Glomerular visceral epithelial cell (primary cell): ENCODE measurements at regions not wholly inside any gene's neighbourhood (a gene's known extent, or its start where the extent isn't known, plus 50 kb on each side); places are given as distances from the start of the nearest gene placed in this dataset.

Experiments used
- DNase-seq: peaks from one replicate; pipeline ENCODE4 v3.0.0-alpha.2; 2016; ENCODE audit errors: extremely low spot score

- no peak for DNase-seq
These were observed 230.2 kb upstream of the CD96 start for GRCh38 chr3:111311709-111312235.

GRCh38 chr3:111314181-111314873 is 227.7 kb upstream of the CD96 start:
- DNase-seq: no peak

DNA sequence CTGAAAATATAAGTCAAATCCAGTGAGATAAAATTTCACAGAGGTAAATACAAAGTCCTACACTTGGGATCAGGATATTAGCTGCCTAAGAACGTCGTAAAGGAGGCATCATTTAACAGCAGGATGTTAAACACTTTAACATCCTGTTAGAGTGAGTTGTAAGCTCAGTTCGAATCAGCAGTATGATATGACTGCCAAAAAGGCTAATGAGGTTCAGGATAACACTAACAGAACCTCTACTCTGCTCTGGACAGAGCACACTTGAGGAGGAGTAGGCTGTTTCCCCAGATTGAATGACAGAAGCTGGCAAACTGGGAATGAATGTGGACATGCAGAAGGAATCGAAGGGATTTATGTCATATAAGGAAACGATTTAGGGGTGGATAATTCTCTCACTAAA is 227.1 kb upstream of the CD96 start:
- DNase-seq: no peak

DNA sequence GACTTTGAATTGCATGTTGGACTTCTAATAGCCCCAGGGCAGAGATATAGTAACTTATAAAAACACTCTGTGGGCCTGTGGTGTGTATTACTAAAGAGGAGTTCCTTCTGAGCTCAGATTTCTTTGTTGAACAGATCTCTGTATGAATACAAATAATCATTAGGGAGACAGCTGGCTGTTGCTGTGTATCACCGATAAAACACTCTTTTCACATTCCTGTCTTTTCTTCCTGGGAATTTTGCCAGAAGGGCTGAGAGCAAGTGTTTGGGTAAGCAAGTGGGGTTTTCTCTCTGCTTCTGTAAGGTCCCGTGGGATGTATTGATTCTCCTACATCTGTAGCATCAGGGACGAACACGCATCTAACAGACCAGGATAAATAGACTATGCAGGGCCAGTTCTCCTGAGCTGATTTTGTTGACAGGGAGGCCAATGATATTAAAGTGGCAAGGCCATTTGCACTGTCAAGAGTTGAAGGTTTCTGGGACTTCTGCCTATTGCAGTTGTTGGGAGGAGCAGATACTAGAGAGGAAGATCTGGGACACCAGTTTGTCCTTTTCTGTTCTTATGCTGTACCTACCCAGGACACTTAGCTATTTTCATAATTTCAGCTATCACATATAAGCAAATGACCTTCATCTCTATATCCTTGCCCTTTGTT is 225.9 kb upstream of the CD96 start:
- DNase-seq: peak; percentile 18

DNA sequence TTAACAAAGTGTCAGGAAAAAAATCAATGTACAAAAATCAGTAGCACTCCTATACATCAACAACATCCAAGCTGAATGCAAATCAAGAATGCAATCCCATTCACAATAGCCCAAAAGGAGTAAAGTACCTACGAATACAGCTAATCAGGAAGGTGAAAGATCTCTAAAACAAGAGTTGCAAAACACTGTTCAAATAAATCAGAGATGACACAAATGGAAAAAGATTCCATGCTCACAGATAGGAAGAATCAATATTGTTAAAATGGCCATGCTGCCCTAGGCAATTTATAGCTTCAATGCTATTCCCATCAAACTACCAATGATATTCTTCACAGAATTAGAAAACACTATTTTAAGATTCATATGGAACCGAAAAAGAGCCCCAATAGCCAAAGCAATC is 223.7 kb upstream of the CD96 start:
- DNase-seq: no peak

GRCh38 chr3:111319598-111319997 is 222.4 kb upstream of the CD96 start:
- no peak for DNase-seq

DNA sequence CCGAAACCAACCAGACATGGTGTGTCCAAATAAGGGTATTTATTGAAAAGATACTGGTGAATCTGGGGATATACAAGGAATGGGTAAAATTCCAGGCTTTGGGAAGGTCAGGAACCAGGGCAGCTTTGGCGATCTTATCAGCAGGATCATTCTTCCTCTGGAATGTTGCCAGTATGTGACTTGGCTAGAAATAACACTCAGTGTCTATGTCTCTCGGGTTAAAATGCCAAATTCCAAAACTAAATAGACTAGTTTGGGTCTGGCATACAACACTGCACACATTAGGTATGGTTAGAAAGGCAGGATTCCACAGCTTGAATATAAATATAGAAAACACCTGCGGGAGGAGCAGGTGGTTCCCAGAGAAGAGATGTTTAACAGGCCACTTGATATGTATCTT is 220.2 kb upstream of the CD96 start:
- DNase-seq: peak; percentile 19

- DNase-seq: no peak
These were observed 219.0 kb upstream of the CD96 start for GRCh38 chr3:111323019-111323418.

- no peak for DNase-seq
These were observed 217.8 kb upstream of the CD96 start for GRCh38 chr3:111324151-111324550.

DNA sequence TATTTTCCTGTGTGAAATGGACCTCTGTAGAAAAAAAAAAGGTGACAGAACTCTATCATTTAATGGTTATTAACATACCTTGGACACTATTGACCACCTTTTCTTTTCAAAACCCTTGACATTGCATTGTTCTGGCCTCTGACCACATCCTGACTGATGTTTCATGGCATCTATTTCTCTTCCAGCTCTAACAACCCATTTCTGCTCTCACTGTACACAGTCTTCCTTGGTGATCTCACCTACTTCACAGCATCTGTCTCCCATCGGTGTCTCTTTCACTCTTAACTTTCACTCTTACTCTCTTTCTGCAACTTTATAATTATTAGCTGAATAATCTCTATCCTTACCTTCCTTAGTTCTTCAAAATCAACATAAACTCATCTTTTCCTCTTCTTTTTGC is 217.4 kb upstream of the CD96 start:
- peak; percentile 23 for DNase-seq

- DNase-seq: no peak
These were observed 216.8 kb upstream of the CD96 start for GRCh38 chr3:111325160-111325718.

GRCh38 chr3:111326144-111326995 is 215.6 kb upstream of the CD96 start:
- no peak for DNase-seq

DNA sequence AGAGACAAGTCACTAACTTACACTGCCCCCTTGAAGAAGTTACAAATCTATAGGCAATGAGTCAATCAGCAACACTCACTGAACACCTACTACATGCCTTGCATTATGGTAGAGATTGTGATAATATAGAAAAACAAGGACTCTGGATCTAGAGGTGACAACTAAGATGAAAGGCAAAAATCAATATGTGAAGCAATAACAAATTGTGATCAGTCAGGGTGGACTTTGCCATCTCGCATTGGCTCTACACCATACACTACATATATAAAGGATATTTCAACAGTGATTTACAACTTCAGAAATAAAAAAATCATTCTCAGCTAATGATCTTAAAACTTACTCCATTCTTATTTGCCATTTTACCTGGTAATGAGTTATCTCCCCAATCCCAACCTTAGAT is 210.7 kb upstream of the CD96 start:
- DNase-seq: no peak

GRCh38 chr3:111331912-111332311 is 210.1 kb upstream of the CD96 start:
- DNase-seq: no peak

DNA sequence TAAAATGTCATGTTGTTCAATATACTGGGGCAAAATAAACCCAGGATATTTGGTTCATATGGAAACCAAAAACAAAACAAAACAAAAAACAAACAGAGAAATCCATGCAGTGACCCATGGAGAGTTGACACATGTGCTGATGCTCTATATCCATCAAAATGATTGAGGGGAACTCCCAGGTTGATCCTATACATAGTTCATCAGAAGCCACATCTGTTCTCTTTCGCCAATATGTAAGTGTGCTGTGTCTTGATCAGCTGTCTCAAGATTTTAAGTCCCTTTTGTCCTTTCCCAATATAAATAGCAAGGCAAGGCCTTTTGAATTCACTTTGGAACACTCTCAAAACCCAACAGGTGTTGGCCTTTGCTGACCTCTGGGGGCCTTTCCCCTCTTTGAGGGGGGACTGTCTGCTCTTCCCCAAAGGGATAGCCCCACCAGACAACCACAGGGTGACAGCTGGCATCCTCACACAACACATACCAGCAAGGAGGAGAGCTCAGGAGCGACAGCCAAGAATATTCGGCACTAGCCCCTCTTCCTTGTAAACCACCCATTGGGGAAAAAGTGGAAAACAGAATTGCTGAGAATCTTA is 209.4 kb upstream of the CD96 start:
- DNase-seq: no peak

DNA sequence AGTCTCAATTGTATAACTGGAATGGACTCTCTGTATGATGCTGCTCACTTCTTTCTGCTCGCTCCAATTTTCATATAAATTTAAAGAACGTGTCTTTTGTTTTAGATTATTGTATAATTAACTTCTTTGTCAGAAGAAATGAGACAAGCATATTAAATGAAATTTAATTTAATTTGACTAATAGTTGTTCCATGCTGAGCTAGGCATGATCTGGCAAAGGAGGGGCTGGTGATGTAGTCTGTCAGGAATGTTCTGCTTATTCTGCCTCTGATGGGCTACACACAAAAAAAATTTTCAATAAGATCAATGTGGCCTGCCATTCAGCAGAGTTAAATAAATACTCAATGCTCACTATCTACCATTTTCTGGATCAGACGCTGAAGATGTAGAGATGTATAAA is 208.4 kb upstream of the CD96 start:
- no peak for DNase-seq

- DNase-seq: no peak
These were observed 206.3 kb upstream of the CD96 start for GRCh38 chr3:111335512-111336303.

- DNase-seq: no peak
These were observed 205.5 kb upstream of the CD96 start for GRCh38 chr3:111336511-111336910.

DNA sequence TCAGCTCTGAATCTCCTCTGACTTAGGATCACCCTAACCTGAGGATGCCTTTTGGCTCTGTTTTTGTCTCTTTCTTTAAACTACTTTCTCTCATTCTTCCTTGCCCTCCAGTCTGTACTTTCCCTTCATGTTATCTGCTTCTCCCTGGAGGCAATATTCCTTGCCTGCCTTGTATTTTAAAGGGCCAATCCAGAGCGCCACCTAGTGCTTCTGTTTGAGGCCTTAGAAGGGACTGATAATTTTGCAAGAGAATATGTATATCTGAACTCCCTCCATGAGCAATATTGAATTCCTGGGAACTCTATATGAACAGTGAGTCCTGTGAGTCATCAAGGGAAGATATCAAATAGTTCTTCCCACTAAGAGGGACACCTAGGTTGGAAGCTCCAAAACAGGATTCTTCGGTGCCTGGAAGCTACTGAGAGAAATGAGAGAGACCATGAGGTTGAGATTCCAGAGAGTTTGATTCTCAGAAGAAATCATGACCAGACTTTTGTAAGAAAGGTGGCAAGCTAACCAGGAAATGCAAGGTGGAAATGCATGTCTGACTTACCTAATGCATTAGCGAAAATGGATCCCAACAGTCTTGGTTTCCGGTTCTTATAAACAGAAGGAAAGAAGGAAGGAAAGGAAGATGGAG is 203.8 kb upstream of the CD96 start:
- DNase-seq: peak; percentile 71

- no peak for DNase-seq
These were observed 203.0 kb upstream of the CD96 start for GRCh38 chr3:111339017-111339416.

DNA sequence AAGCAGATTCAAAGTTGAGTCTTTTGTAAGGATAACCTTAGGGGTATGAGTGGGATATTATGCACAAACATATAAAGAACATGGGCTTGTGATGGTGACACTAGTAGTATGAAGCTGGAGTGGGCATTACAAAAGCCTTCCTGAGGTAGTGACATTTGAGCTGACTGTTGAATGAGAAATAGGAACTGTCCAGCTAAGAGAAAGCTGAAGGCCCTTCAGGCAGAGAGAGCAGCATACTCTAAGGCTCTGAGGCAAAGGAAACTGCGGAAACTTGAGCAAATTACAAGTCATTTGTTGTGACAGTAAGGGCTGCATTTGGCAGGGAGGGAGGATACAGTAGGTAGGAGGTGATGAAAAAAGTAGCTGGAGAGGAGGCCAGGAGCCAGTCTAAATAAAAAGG is 190.7 kb upstream of the CD96 start:
- DNase-seq: no peak
